Central memory CD8-positive, alpha-beta T cell (primary cell): ENCODE measurements at regions not wholly inside any gene's neighbourhood (a gene's known extent, or its start where the extent isn't known, plus 50 kb on each side); places are given as distances from the start of the nearest gene placed in this dataset.
"Not testable (repeated sequence)": the region's sequence is repeated elsewhere in the genome, so short reads cannot be mapped to it uniquely, and the experiment has no call there.

Experiments used
- ATAC-seq: fragments of 150-1000 bp; cut with Tn5 transposase; replicated peaks from 2 replicates; pipeline ENCODE4 v1.10.0; 2022; ENCODE audit warnings: mild to moderate bottlenecking, moderate FRiP score, moderate number of reproducible peaks; ENCODE audit not compliant: poor library complexity, severe bottlenecking; ENCODE audit errors: extremely low read depth
- DNase-seq, 2 donors: peaks; one replicate each; pipeline ENCODE4 v3.0.0; 2021; ENCODE audit warnings: low spot score in 2 of 2
- H3K27ac Mint-ChIP-seq: one replicate; pipeline ENCODE4 v1.8.0; 2022; ENCODE audit warnings: low read depth, mild to moderate bottlenecking, moderate library complexity, mixed read lengths
- H3K27me3 Mint-ChIP-seq: one replicate; pipeline ENCODE4 v1.8.0; 2022; ENCODE audit warnings: mixed read lengths
- H3K36me3 Mint-ChIP-seq: one replicate; pipeline ENCODE4 v1.8.0; 2022; ENCODE audit warnings: mild to moderate bottlenecking, moderate library complexity, mixed read lengths; ENCODE audit not compliant: insufficient read depth
- H3K4me1 Mint-ChIP-seq: one replicate; pipeline ENCODE4 v1.8.0; 2022; ENCODE audit warnings: mixed read lengths
- H3K4me3 Mint-ChIP-seq: one replicate; pipeline ENCODE4 v1.8.0; 2022; ENCODE audit warnings: mild to moderate bottlenecking, moderate library complexity, mixed read lengths
- H3K9me3 Mint-ChIP-seq: one replicate; pipeline ENCODE4 v1.8.0; 2022; ENCODE audit warnings: mixed read lengths

- ATAC-seq, H3K4me3 Mint-ChIP-seq, H3K9me3 Mint-ChIP-seq, H3K4me1 Mint-ChIP-seq, DNase-seq, H3K27me3 Mint-ChIP-seq, H3K27ac Mint-ChIP-seq, H3K36me3 Mint-ChIP-seq: not testable (repeated sequence)
These were observed 948.6 kb upstream of the TPTE start for GRCh38 chr21:9572782-9573181.

DNA sequence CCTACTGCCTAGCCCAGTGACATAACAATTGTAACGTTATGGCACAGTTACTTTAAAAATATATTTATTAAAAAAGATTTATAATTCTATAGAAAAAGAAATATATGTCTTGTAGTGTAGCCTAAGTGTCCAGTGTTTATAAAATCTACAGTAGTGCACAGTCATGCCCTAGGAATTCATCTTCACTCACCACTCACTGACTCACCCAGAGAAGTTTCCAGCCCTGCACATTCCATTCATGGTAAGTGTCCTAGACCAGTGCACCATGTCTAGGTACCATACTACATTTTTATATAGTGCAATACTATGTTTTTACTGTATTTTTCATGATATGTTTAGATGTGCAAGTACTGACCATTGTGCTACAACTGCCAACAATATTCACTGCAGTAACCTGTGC is 947.9 kb upstream of the TPTE start:
- H3K4me1 Mint-ChIP-seq, ATAC-seq, H3K36me3 Mint-ChIP-seq, DNase-seq, H3K4me3 Mint-ChIP-seq, H3K27ac Mint-ChIP-seq, H3K27me3 Mint-ChIP-seq, H3K9me3 Mint-ChIP-seq: not testable (repeated sequence)

DNA sequence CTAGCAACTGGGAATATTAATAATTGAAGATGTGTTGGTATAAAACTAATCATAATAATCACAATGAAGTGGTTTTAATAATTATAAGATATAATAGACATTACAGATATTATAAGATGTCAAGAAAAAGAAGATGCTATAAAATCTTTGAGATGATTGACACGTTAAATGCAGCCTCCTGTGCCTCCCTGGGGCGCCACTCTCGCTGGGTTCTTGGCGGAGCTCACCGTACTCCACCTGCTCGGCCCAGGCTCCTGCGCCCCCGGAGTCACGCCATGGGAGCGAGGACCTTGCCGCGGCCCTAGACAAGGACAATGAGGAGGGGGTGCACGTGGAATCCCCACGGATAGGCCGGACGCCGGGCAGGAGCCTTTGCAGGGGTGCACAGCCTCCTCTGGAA is 942.1 kb upstream of the TPTE start:
- H3K4me3 Mint-ChIP-seq, DNase-seq, H3K36me3 Mint-ChIP-seq, ATAC-seq, H3K27ac Mint-ChIP-seq, H3K4me1 Mint-ChIP-seq, H3K27me3 Mint-ChIP-seq, H3K9me3 Mint-ChIP-seq: not testable (repeated sequence)

- not testable (repeated sequence) for ATAC-seq, H3K27me3 Mint-ChIP-seq, H3K27ac Mint-ChIP-seq, H3K4me3 Mint-ChIP-seq, H3K4me1 Mint-ChIP-seq, H3K9me3 Mint-ChIP-seq, H3K36me3 Mint-ChIP-seq, DNase-seq
These were observed 933.4 kb upstream of the TPTE start for GRCh38 chr21:9587941-9588340.

DNA sequence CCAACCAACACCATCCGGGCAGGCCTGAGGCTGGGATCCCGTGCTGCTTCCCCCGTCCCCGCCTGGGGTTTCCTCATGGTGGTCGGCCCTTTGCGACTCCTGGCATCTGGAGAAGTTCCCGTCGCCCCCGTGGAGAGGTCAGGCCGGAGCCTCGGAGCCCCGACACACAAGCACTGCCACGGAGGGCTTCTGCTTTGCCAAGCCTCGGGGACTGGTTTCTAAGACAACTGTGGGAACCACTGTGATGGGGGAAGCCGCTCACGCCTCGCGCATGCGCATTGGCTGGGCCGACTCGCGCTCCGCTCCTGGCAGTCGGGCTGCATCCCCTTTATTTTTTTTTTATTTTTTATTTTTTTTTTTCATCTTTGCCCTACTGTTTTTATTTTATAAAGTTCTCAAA is 928.8 kb upstream of the TPTE start:
- H3K27ac Mint-ChIP-seq: not testable (repeated sequence)

GRCh38 chr21:9593646-9594045 is 927.7 kb upstream of the TPTE start:
- H3K4me1 Mint-ChIP-seq, H3K9me3 Mint-ChIP-seq: not testable (repeated sequence)

More for the DNA sequence above, 928.8 kb upstream of the TPTE start:
- H3K4me3 Mint-ChIP-seq, DNase-seq, H3K27me3 Mint-ChIP-seq, H3K9me3 Mint-ChIP-seq, H3K36me3 Mint-ChIP-seq, ATAC-seq, H3K4me1 Mint-ChIP-seq: not testable (repeated sequence)

DNA sequence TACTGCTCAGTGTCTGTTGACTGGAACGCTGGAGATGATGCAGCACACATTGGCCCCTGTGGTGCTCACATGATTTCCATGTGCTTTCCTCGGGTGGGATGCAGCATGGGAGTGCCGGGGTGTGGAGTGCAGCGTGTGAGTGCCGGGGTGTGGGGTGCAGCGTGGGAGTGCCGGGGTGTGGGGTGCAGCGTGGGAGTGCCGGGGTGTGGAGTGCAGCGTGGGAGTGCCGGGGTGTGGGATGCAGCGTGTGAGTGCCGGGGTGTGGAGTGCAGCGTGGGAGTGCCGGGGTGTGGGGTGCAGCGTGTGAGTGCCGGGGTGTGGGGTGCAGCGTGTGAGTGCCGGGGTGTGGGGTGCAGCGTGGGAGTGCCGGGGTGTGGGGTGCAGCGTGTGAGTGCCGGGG is 907.4 kb upstream of the TPTE start:
- H3K9me3 Mint-ChIP-seq, H3K4me1 Mint-ChIP-seq, ATAC-seq, H3K27ac Mint-ChIP-seq, H3K27me3 Mint-ChIP-seq, H3K36me3 Mint-ChIP-seq, H3K4me3 Mint-ChIP-seq, DNase-seq: not testable (repeated sequence)

More at GRCh38 chr21:9593646-9594045, 927.7 kb upstream of the TPTE start:
- not testable (repeated sequence) for H3K27ac Mint-ChIP-seq, ATAC-seq, DNase-seq, H3K4me3 Mint-ChIP-seq, H3K27me3 Mint-ChIP-seq, H3K36me3 Mint-ChIP-seq

GRCh38 chr21:9621121-9621793 is 900.1 kb upstream of the TPTE start:
- DNase-seq, H3K4me3 Mint-ChIP-seq, H3K36me3 Mint-ChIP-seq, ATAC-seq, H3K27me3 Mint-ChIP-seq, H3K27ac Mint-ChIP-seq, H3K9me3 Mint-ChIP-seq, H3K4me1 Mint-ChIP-seq: not testable (repeated sequence)

- H3K4me1 Mint-ChIP-seq, H3K27ac Mint-ChIP-seq, H3K27me3 Mint-ChIP-seq, ATAC-seq, H3K9me3 Mint-ChIP-seq, H3K4me3 Mint-ChIP-seq, DNase-seq, H3K36me3 Mint-ChIP-seq: not testable (repeated sequence)
These were observed 893.3 kb upstream of the TPTE start for GRCh38 chr21:9628051-9628450.

GRCh38 chr21:9647409-9647808 is 874.0 kb upstream of the TPTE start:
- H3K4me1 Mint-ChIP-seq, H3K27ac Mint-ChIP-seq, H3K9me3 Mint-ChIP-seq, DNase-seq, H3K36me3 Mint-ChIP-seq, H3K27me3 Mint-ChIP-seq, H3K4me3 Mint-ChIP-seq, ATAC-seq: not testable (repeated sequence)

GRCh38 chr21:9648331-9648730 is 873.1 kb upstream of the TPTE start:
- not testable (repeated sequence) for H3K27ac Mint-ChIP-seq, DNase-seq, H3K27me3 Mint-ChIP-seq, ATAC-seq, H3K4me3 Mint-ChIP-seq, H3K36me3 Mint-ChIP-seq, H3K4me1 Mint-ChIP-seq, H3K9me3 Mint-ChIP-seq

- not testable (repeated sequence) for DNase-seq, H3K27ac Mint-ChIP-seq, ATAC-seq, H3K4me3 Mint-ChIP-seq, H3K36me3 Mint-ChIP-seq, H3K9me3 Mint-ChIP-seq, H3K27me3 Mint-ChIP-seq, H3K4me1 Mint-ChIP-seq
These were observed 872.2 kb upstream of the TPTE start for GRCh38 chr21:9648947-9649720.

DNA sequence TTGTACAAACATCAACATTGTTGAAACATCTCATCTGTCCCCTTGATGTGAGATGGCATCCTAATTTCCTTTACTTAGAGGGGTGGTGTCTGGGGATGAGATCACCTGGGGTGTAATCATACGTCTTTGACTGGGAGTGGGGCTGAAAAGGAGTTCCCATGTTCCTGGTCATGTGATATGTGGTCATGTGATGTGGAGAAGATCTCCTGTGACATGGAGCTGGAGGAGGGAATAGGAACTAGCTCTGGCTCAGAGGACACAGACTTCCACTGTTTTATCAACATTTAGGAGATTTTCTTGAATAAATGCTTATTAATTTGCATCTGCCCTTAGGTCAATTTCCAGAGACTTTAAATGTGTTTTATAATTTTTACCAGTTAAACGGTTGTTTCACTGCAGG is 868.6 kb upstream of the TPTE start:
- not testable (repeated sequence) for H3K9me3 Mint-ChIP-seq, H3K27me3 Mint-ChIP-seq, H3K27ac Mint-ChIP-seq, H3K4me3 Mint-ChIP-seq, DNase-seq, H3K36me3 Mint-ChIP-seq, H3K4me1 Mint-ChIP-seq, ATAC-seq
